A673 (cell line): ENCODE measurements at regions not wholly inside any gene's neighbourhood (a gene's known extent, or its start where the extent isn't known, plus 50 kb on each side); places are given as distances from the start of the nearest gene placed in this dataset.

Experiments used
- BruUV-seq: library from RNA; stranded (reverse); fragments of 400-500 nt; replicated peaks from 2 replicates; lab custom pipeline; 2021; lab: Mats Ljungman, UMichigan
- CTCF ChIA-PET: fragments of 300-600 bp; sonication (Branson Sonifier 250); formaldehyde crosslinking; loops from one replicate; lab custom pipeline; 2022; ENCODE audit warnings: antibody characterized with exemption; lab: Charles Lee
- POLR2A ChIA-PET: fragments of 300-600 bp; sonication (Branson Sonifier 250); formaldehyde crosslinking; loops from one replicate; lab custom pipeline; 2022; ENCODE audit warnings: antibody characterized with exemption; ENCODE audit not compliant: low non-redundant PET; lab: Charles Lee
- DNase-seq: peaks from one replicate; pipeline ENCODE4 v3.0.0-alpha.2; 2015; ENCODE audit warnings: low spot score
- H3K27ac ChIP-seq: fragments of 200-600 bp; sonication (generic); 2 replicates; pipeline ENCODE4 v1.5.1; 2016; ENCODE audit warnings: mixed run types, low read depth, mild to moderate bottlenecking, mixed read lengths, antibody characterized with exemption, low read length; ENCODE audit not compliant: poor library complexity, severe bottlenecking
- H3K27me3 ChIP-seq: fragments of 200-600 bp; sonication (generic); replicated peaks from 2 replicates; pipeline ENCODE4 v1.6.1; 2017; ENCODE audit warnings: mixed run types, low read depth, mild to moderate bottlenecking, mixed read lengths, antibody characterized with exemption, low read length; ENCODE audit not compliant: insufficient read depth, poor library complexity
- H3K36me3 ChIP-seq: fragments of 200-600 bp; sonication (generic); 2 replicates; pipeline ENCODE4 v1.6.1; 2016; ENCODE audit warnings: mixed run types, mild to moderate bottlenecking, mixed read lengths, antibody characterized with exemption, low read length; ENCODE audit not compliant: insufficient read depth, poor library complexity, severe bottlenecking
- H3K4me1 ChIP-seq: fragments of 200-600 bp; sonication (generic); 2 replicates; pipeline ENCODE4 v1.6.1; 2017; ENCODE audit warnings: mixed run types, mild to moderate bottlenecking, mixed read lengths, antibody characterized with exemption, low read length; ENCODE audit not compliant: insufficient read depth, poor library complexity, severe bottlenecking
- H3K4me3 ChIP-seq: fragments of 200-600 bp; sonication (generic); 2 replicates; pipeline ENCODE4 v1.5.1; 2016; ENCODE audit warnings: low read depth, mixed run types, mild to moderate bottlenecking, mixed read lengths, low read length; ENCODE audit not compliant: poor library complexity, severe bottlenecking
- H3K9me3 ChIP-seq: fragments of 200-600 bp; sonication (generic); 2 replicates; pipeline ENCODE4 v1.6.1; 2016; ENCODE audit warnings: mixed run types, low read depth, mild to moderate bottlenecking, mixed read lengths, antibody characterized with exemption, low read length; ENCODE audit not compliant: poor library complexity, severe bottlenecking
- EZH2 ChIP-seq: fragments of 200-600 bp; sonication (generic); IDR thresholded peaks from 2 replicates; pipeline ENCODE4 v1.6.1; 2017; ENCODE audit warnings: borderline replicate concordance, low read depth, mild to moderate bottlenecking, mixed read lengths, antibody characterized with exemption, low read length; ENCODE audit not compliant: poor library complexity, severe bottlenecking
- intact Hi-C: fragments of 100-400 bp; cut with micrococcal nuclease; formaldehyde crosslinking; loops from one replicate; pipeline ENCODE4 v1.10.0; 2022; ENCODE audit not compliant: unreplicated experiment
- TF ChIP-seq, protein P1 (sequence below): fragments of 300-800, 200-600 bp; sonication (generic); conservative IDR thresholded peaks from 2 replicates; pipeline ENCODE4 v1.5.1; 2017; ENCODE audit warnings: low read depth, mild to moderate bottlenecking, antibody characterized with exemption, low read length, moderate library complexity, mixed read lengths

DNA sequence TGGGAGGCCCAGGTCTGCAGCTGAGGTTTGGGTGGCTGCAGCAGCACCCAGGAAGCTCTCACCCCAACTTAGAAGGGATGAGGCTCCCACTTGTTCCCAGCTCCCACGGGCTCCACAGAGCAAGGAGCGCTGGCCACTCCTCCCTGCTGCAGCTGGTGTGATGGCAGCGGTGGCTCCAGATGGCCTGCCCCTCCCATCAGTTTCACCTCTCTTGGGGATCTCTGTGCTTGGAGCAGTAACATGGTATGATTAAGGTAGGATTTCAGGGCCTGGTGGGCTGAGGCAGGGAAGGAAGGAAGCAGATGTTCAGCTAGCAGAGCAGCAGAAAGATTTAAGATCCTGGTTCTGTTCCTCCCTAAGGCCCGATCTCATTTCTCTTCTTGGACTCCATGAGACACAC is 66.8 kb upstream of the KIF5B start:
- Histone ChIP-seq H3K27me3 (no peaks in the 10 kb centered on the region), H3K27ac (no peak overlapping the region), H3K9me3 (no peaks in the 10 kb centered on the region), H3K4me3 (no peak overlapping the region), H3K4me1 (no peaks in the 10 kb centered on the region), H3K36me3 (no peaks in the 10 kb centered on the region)
- TF ChIP-seq EZH2 = no peak
- TF ChIP-seq, protein P1, sequence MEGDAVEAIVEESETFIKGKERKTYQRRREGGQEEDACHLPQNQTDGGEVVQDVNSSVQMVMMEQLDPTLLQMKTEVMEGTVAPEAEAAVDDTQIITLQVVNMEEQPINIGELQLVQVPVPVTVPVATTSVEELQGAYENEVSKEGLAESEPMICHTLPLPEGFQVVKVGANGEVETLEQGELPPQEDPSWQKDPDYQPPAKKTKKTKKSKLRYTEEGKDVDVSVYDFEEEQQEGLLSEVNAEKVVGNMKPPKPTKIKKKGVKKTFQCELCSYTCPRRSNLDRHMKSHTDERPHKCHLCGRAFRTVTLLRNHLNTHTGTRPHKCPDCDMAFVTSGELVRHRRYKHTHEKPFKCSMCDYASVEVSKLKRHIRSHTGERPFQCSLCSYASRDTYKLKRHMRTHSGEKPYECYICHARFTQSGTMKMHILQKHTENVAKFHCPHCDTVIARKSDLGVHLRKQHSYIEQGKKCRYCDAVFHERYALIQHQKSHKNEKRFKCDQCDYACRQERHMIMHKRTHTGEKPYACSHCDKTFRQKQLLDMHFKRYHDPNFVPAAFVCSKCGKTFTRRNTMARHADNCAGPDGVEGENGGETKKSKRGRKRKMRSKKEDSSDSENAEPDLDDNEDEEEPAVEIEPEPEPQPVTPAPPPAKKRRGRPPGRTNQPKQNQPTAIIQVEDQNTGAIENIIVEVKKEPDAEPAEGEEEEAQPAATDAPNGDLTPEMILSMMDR = no peak
- CTCF ChIA-PET = no interaction called here
- intact Hi-C loops = no loop called here
- no TSS peak for BruUV-seq
- POLR2A ChIA-PET = no interaction called here
- DNase-seq = no peak

DNA sequence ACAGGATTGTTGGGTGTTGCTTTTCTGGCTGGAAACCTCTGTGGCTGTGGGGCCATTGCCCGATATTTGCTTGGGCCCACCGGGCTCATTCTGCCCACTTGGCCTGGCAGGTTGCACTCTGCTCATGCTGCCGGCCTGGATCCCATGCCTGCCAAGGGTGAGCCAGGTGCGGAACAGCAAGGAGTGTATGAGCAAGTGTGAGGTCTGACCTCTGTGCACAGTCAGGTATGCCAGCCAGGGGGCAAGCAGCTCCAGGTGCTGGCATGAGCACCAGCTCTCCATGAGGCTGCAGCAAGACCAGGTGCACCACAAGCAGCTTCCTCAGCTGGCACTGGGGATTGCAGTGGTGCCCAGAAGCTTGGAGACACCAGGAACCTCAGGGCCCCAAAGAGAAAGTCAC is 65.4 kb upstream of the KIF5B start:
- Histone ChIP-seq H3K27ac (no peak overlapping the region), H3K36me3 (no peaks in the 10 kb centered on the region), H3K9me3 (no peaks in the 10 kb centered on the region), H3K4me1 (no peaks in the 10 kb centered on the region), H3K4me3 (no peak overlapping the region), H3K27me3 (no peaks in the 10 kb centered on the region)
- intact Hi-C loops = no loop called here
- no peak for DNase-seq
- CTCF ChIA-PET = no interaction called here
- TF ChIP-seq EZH2 = no peak
- TF ChIP-seq, protein P1 = no peak
- no TSS peak for BruUV-seq
- POLR2A ChIA-PET = no interaction called here

DNA sequence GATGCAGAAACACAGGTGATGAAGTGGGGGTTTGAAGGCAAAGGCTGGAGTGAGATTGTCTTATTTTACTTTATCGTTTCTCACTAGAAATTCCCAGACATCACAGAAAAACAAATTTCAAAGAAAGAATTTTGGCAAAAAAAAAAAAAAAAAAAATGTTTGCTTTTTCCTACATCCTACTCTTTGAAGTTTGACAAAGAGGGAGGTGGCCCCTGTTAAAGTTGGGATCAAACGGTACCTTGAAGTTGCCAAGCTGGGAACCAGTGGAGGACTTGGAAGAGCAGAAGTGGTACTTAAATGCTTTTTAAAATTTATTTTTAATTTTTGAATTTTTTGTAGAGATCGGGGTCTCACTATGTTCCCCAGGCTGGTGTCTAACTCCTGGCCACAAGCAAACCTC is 63.9 kb upstream of the KIF5B start:
- POLR2A ChIA-PET = interaction anchor here (0.5 kb wide), 1 partner anchor 1650 kb away, joined by 12 read pairs; no protein-coding TSS in a partner anchor
- no TSS peak for BruUV-seq

More for the DNA sequence above, 63.9 kb upstream of the KIF5B start:
- H3K27ac ChIP-seq = no peak overlapping the region
- H3K4me1 ChIP-seq = no peaks in the 10 kb centered on the region
- no peaks in the 10 kb centered on the region for H3K36me3 ChIP-seq
- no peaks in the 10 kb centered on the region for H3K9me3 ChIP-seq
- no peak for DNase-seq
- H3K4me3 ChIP-seq = no peak overlapping the region
- intact Hi-C loops = no loop called here
- no peaks in the 10 kb centered on the region for H3K27me3 ChIP-seq
- CTCF ChIA-PET = no interaction called here
- no peak for TF ChIP-seq EZH2
- TF ChIP-seq, protein P1 = no peak
